HFF-Myc (cell line): ENCODE measurements at regions not wholly inside any gene's neighbourhood (a gene's known extent, or its start where the extent isn't known, plus 50 kb on each side); places are given as distances from the start of the nearest gene placed in this dataset.

Experiments used
- DNase-seq: peaks from one replicate; pipeline ENCODE4 v3.0.0-alpha.2; 2011; ENCODE audit warnings: low read depth; ENCODE audit errors: extremely low read depth
- H3K4me3 ChIP-seq: replicated peaks from 2 replicates; pipeline ENCODE4 v1.5.1; 2011; ENCODE audit warnings: low read depth, mild to moderate bottlenecking, control low read depth, low read length
- CTCF ChIP-seq: IDR thresholded peaks from 2 replicates; pipeline ENCODE4 v1.5.1; 2012; ENCODE audit warnings: mild to moderate bottlenecking, low read depth, low read length, control low read depth; ENCODE audit errors: missing control alignments

GRCh38 chr17:27973258-27974044 lies 69.0 kb upstream of the NLK start:
- no peak overlapping the region for H3K4me3 ChIP-seq
- DNase-seq, result no peak
- TF ChIP-seq CTCF, result no peak

DNA sequence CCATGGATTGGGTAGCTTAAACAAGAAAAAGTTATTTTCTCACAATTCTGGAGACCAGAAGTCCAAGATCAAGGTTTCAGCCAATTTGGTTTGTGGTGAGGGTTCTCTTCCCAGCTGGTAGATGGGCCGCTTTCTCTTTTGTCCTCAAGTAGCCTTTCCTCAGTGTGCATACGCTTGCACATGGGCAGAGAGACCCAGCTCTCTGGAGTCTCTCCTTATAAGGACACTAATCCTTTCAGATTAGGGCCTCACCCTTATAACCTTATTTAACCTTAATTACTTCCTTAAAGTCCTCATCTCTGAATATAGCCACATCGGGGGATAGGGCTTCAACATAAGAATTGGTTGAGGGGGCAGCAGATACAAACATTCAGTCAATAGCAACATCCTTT lies 68.4 kb upstream of the NLK start:
- TF ChIP-seq CTCF, result no peak
- H3K4me3 ChIP-seq, result no peak overlapping the region
- DNase-seq, result no peak

DNA sequence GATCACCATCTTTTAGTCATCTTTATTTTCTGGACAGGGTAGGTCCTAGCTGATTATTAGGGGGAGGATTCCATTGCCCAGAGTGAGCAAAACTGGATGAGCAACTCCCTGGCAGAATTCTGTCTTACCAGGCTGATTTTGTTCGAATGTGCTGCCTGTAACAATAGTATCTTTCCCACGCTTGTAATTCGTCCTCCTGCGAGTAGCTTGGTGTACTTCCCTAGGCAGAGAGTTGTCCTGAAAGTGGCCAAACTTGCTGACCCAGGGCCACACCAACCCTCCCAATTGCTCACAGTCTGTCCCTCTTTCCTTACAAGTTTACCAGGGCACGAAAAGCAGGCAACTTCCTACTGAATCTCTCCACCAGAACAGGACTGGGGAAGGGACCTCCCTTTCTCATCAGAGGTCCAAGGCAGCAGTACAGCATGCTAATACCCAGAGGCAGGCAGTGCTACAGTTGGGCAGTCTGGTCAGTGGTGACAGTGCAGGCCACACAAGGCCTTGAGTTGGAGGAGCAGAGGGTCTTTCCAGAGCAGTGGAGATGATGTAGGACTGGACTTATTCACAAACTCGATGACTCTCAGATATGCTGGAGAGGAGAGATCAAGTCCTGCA lies 67.8 kb upstream of the NLK start:
- H3K4me3 ChIP-seq, result no peak overlapping the region
- no peak for TF ChIP-seq CTCF
- no peak for DNase-seq

DNA sequence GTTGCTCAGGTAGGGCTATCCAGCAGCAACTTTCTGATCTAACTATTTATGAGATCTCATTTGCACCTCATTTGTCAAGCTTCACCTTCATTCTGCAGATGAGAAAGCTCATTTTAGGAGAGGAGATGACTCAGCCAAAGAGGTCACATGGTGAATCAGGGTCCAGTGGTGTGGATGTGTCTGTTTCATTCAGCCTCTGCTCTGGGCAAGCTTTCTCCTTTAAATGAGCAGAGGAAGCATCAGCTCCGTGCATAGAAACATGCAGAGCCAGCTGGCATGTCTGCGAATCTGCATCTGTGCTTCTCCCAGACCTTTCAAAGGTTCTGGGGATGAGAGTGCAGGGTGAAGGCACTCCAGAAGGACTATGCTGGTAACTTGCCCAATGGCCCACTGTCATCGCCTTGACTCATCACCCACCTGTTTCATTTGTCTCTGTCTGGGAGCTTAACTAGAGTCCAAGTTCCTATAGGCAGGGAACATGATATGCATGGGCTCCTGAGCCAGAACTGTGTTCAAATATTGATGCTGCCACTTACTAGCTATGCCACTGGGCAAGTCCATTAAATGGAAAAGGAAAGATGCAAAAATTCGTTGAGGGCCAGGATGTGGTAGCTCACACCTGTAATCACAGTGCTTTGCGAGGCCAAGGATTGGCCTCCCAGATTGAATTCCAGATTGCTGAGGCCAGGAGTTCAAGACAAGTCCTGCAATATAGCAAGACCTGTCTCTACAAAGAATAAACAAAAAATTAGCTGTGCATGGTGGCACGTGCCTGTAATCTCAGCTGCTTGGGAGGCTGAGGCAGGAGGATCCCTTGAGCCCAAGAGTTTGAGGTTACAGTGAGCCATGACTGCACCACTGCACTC lies 67.1 kb upstream of the NLK start:
- TF ChIP-seq CTCF, result no peak
- peak; percentile 36 for DNase-seq
- no peak overlapping the region for H3K4me3 ChIP-seq

- no peak overlapping the region for H3K4me3 ChIP-seq
- no peak for DNase-seq
- no peak for TF ChIP-seq CTCF
Observed at GRCh38 chr17:27976331-27976730, 66.1 kb upstream of the NLK start.

DNA sequence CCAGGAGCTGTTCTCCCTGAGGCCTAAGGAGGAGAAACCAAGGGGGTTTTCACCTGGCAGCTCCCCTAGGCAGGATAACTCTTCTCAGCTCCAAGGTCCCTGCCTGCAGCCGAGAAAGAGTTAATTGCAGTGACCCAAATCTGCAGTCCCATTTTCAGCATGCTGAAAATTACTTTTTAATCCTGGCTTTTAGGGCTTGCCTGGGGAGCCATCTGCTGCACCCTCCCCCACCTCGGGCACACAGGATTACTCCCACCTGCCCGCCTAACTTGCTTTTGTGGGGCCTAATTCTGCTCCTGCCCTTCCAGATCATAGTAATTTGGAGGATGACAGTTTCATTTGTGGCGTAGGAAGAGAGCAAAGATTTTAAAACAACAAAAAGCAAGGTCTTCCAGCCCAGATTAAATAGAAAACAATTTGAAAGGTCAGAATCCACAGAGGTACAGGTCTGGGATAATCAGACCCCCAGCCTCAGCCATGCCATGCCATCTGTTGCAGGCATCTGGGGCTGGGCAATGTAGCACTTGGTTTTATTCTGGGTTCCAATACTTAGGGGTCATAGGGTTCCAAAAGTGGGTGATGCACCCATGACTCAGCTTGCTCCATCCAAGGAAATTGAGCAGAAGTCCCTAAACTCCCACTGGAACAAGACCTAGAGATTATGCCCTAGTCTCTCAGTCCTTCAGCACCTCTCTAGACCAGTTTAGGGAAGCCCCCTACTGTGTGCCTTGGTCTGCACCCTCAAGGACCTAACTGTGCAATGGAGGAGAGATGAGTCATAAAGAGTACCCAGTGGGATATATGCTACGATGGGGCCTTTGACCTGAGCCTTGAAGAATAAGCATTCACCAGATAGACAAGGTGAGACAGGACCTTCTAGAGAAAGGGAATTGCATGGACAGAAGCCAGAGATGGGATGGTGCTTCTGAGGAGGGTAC lies 64.5 kb upstream of the NLK start:
- TF ChIP-seq CTCF, result no peak
- no peak overlapping the region for H3K4me3 ChIP-seq
- no peak for DNase-seq
